ENCODE measurements at regions not wholly inside any gene's neighbourhood (a gene's known extent, or its start where the extent isn't known, plus 50 kb on each side); places are given as distances from the start of the nearest gene placed in this dataset.

GRCh38 chr5:29379619-29380018 lies 1813.9 kb upstream of the CDH6 start:
- no TSS peak for BruUV-seq (replicated peaks)
- CTCF ChIA-PET = no interaction called here

More at GRCh38 chr5:29379619-29380018, 1813.9 kb upstream of the CDH6 start:
- Histone ChIP-seq H3K4me2 (ENCODE audit: insufficient read depth, low read length) (no peak overlapping the region), H4K20me1 (replicated peaks; ENCODE audit: control insufficient read depth, extremely low read depth, insufficient read depth, low read length) (no peaks in the 10 kb centered on the region), H3K4me3 (replicated peaks in 1 of 3; ENCODE audit: insufficient read depth in 1 of 3, low read depth in 1 of 3, low read length in 3 of 3) (no peak overlapping the region), H3K9me3 (replicated peaks; ENCODE audit: control insufficient read depth, insufficient read depth, low read length) (peaks cover 2% of the 10 kb centered on the region), H3K9ac (replicated peaks; ENCODE audit: extremely low read depth, insufficient read depth, low read length) (no peak overlapping the region), H3K27ac (ENCODE audit: insufficient read depth, low read depth, low read length) (no peak overlapping the region), H2AFZ (ENCODE audit: low read depth, low read length) (no peak overlapping the region), H3K79me2 (ENCODE audit: control insufficient read depth, insufficient read depth, low read length) (no peaks in the 10 kb centered on the region), H3K9me1 (replicated peaks; ENCODE audit: control insufficient read depth, extremely low read depth, insufficient read depth, low read length) (no peaks in the 10 kb centered on the region), H3K27me3 (ENCODE audit: control insufficient read depth in 2 of 2, insufficient read depth in 2 of 2, low read length in 2 of 2) (no peaks in the 10 kb centered on the region), H3K36me3 (ENCODE audit: control insufficient read depth in 2 of 2, extremely low read depth in 1 of 2, insufficient read depth in 2 of 2, low read length in 2 of 2) (no peaks in the 10 kb centered on the region), H3K4me1 (ENCODE audit: control insufficient read depth, extremely low read depth, insufficient read depth, low read length) (no peaks in the 10 kb centered on the region)
- POLR2A ChIA-PET = no interaction called here
- TF ChIP-seq MYC (IDR thresholded peaks at IDR 0.05; ENCODE audit: low read depth, low read length) = no peak
- no peak for TF ChIP-seq POLR2AphosphoS5 (IDR thresholded peaks at IDR 0.05; ENCODE audit: insufficient read depth, low read depth, low read length)
- no peak for TF ChIP-seq GATA2 (IDR thresholded peaks at IDR 0.05; ENCODE audit: insufficient read depth, insufficient read length, low read depth, low read length)
- TF ChIP-seq FOS (IDR thresholded peaks at IDR 0.05; ENCODE audit: borderline replicate concordance, insufficient read depth, low read length) = no peak
- no peak for TF ChIP-seq POLR2A (IDR thresholded peaks at IDR 0.05; ENCODE audit: low read depth, low read length)
- TF ChIP-seq MAX (IDR thresholded peaks at IDR 0.05; ENCODE audit: insufficient read depth, insufficient read length) = no peak
- TF ChIP-seq CTCF (IDR thresholded peaks at IDR 0.05; ENCODE audit: extremely low read depth in 1 of 2, insufficient read depth in 1 of 2, low read depth in 1 of 2, low read length in 2 of 2) = no peak
- TF ChIP-seq JUN (IDR thresholded peaks at IDR 0.05; ENCODE audit: borderline replicate concordance, insufficient read depth, insufficient read length, low read depth) = no peak
- no peak for TF ChIP-seq EZH2 (IDR thresholded peaks at IDR 0.05; ENCODE audit: borderline replicate concordance, low read depth, low read length, severe bottlenecking)
- dilution Hi-C loops (cut with MboI; ENCODE audit: extremely low pct_ligation_motif_present, low sequenced_read_pairs) = no loop called here
- DNase-seq (ENCODE audit: low read depth, low spot score) = no peak
- no peak for FAIRE-seq
- intact Hi-C loops (cut with micrococcal nuclease) = no loop called here

Measured in endothelial cell of umbilical vein (primary cell).